Peyer's patch (tissue), 4 donors: ENCODE measurements at regions not wholly inside any gene's neighbourhood (a gene's known extent, or its start where the extent isn't known, plus 50 kb on each side); places are given as distances from the start of the nearest gene placed in this dataset.
"Not testable (repeated sequence)": the region's sequence is repeated elsewhere in the genome, so short reads cannot be mapped to it uniquely, and the experiment has no call there.

ENCODE experiments used
- CTCF ChIP-seq, 6 experiments: fragments of 450-650 bp in 4 of 6; fragments of 200-600 bp in 2 of 6; sonication (generic) in 1 of 6; IDR thresholded peaks; one replicate each; pipeline ENCODE4 v1.5.1; 2017 to 2019; ENCODE audit warnings: antibody characterized with exemption in 6 of 6, mild to moderate bottlenecking in 3 of 6, moderate library complexity in 1 of 6
- POLR2A ChIP-seq, 2 donors: fragments of 450-650 bp; IDR thresholded peaks; one replicate each; pipeline ENCODE4 v1.5.1; 2017; ENCODE audit warnings: antibody characterized with exemption in 2 of 2, mild to moderate bottlenecking in 2 of 2, moderate library complexity in 2 of 2

GRCh38 chr22:11607215-11607614, 3920.8 kb upstream of the OR11H1 start:
- TF ChIP-seq CTCF, POLR2A (IDR thresholded peaks at IDR 0.05): not testable (repeated sequence)
